Activated CD8-positive, alpha-beta memory T cell treated with anti-CD3 and anti-CD28 coated beads, Interleukin-2, amount 50 U/mL, for 48 hours (primary cell): ENCODE measurements at regions not wholly inside any gene's neighbourhood (a gene's known extent, or its start where the extent isn't known, plus 50 kb on each side); places are given as distances from the start of the nearest gene placed in this dataset.

ENCODE experiments used
- DNase-seq: peaks from one replicate; pipeline ENCODE4 v3.0.0-alpha.2; 2020

- no peak for DNase-seq
These were observed 450.0 kb downstream of the GATA3 start for GRCh38 chr10:8504499-8504898.

- no peak for DNase-seq
These were observed 452.7 kb downstream of the GATA3 start for GRCh38 chr10:8507156-8507555.

DNA sequence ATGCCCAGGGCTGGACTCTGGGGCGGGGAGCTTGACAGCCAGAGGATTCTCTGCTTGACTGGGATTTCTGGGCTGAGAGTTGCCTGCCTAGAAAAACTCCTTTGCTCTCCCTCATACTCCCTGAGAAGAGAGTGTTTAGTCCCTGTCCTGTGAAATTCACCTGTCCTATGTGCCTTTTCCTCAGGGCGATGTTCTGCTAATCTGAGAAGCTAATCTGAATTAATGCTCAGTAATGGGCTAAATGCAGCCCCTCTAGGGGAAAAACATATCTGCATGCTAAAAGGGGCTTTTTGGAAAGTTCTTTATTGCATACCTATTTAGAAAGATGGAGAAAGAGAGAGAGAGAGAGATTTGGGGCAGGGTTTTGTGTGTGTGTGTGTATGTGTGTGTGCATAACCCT lies 454.4 kb downstream of the GATA3 start:
- DNase-seq, result no peak

DNA sequence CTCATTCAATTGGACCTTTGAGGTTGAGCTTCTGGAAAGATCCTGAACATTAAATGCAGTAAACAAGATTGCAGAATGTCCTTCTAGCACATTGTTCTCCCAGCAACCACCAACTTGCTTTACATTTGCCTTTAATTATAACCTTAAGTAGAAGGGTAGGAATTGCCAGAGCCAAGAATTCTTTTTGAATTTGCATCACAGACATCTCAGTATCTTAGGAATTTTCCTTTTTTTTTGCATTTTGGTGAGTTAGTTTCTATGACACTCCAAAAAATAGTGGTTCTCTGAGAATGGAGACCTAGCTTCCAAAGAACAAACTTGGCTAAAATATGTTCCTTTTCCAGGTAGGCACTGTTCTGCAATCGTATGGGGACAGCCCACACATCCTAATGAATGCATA lies 456.0 kb downstream of the GATA3 start:
- no peak for DNase-seq

- DNase-seq, result no peak
These were observed 456.5 kb downstream of the GATA3 start for GRCh38 chr10:8511026-8511425.

- DNase-seq, result no peak
These were observed 459.0 kb downstream of the GATA3 start for GRCh38 chr10:8513155-8514147.

- DNase-seq, result no peak
These were observed 465.9 kb downstream of the GATA3 start for GRCh38 chr10:8520382-8520781.

GRCh38 chr10:8527773-8528172 lies 473.3 kb downstream of the GATA3 start:
- no peak for DNase-seq

DNA sequence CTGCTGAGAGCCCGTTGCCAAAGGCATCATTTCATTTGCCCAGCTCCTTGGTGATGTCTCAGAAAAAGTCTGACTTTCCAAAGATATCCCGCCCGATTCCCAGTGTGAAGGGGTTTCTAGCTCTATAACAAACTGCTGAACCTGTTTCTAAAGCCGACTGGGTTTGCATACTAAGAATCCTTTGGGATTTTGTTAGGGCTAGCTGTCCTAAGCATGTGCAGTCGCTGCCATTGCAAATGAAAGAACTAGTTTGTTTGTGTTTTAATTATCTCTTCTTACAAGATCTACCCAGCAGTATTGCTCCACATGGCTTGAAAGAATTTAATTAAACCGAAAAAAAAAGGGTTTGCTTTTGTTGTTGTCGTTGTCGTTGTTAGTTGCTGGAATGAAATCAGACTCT lies 476.6 kb downstream of the GATA3 start:
- no peak for DNase-seq

DNA sequence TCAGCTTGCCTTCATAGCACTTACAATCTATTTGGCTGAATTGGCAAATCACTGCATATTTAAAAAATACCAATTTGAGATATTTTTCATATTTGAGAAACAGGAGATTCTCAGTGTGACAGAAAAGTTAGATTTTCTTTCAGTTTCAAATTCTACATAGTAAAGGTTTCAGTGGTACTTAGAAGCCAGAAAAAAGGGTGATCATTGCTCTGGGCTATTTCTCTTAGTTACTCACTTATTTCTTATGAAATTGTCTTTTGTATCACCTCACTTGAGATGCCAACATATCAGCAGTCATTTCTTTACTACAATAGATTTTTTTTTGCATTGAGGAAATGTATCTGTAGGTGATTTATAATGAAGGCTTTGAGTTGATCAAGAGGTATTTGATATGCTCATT lies 478.2 kb downstream of the GATA3 start:
- no peak for DNase-seq

DNA sequence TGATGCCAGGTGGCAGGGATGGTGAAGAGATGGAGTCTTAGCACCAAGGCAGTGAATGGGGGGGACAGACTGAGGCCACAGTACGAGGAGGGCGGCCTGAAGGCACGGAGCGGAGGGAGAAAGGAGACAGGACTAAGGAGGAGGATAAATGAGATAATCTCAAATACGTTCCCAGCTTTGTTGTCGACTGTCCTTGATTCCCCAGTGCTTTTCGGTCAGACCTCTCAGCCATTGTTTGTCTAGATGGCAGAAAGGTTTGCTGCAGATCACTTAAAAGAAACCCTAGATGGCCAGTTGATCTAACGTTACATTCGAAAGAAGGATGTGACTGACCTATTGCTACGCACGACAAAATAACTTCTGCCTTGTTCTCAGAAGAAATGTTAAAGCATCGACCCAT lies 479.0 kb downstream of the GATA3 start:
- no peak for DNase-seq

- DNase-seq, result no peak
These were observed 479.6 kb downstream of the GATA3 start for GRCh38 chr10:8534096-8534495.

GRCh38 chr10:8534891-8535290 lies 480.4 kb downstream of the GATA3 start:
- no peak for DNase-seq

DNA sequence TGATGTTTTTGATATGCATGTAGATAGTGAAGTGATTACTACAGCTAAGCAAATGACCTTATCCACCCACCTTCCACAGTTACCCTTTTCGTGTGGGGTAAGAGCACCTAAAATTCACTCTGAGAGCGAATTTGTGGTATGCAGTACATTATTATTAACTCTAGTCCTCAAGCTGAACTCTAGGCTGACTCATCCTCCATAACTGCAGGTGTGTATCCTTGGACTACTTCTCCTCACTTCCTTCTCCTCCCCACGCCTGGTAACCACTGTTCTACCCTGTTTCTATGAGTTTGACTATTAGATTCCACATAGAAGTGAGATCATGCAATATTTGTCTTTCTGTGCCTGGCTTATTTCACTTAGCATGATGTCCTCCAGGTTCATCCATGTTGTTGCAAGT lies 484.6 kb downstream of the GATA3 start:
- DNase-seq, result no peak

DNA sequence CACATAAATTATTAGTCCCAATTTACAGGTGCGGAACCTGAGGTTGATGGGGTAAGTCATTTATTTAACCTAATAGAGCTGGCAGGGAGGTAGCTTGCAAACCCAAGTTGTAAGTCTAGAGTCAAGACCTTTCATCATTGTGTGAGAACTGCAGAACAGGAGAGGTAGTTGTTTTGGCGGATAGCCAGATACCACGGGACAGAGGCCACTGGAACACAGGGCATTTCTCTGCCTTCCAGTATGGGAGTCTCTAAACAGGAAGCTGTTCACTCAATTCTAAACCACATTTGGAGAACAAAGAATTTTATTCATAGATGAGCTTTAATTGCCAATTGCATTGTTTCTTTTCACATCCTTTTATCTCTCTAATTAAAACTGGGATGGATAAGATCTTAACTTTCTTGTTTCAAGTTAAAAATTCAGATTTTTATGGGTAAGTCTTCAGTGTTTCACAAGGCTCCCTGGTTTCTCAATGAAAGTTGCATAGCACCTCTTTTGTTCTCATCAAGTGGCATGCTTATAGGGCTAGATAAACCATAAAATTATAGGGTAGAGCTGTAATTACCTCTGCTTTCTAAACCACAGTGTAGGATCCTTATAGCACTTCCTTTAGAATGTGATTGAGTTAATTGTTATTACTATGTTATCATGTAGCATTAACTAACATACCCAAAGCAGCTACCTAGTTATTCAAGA lies 489.0 kb downstream of the GATA3 start:
- DNase-seq, result no peak

DNA sequence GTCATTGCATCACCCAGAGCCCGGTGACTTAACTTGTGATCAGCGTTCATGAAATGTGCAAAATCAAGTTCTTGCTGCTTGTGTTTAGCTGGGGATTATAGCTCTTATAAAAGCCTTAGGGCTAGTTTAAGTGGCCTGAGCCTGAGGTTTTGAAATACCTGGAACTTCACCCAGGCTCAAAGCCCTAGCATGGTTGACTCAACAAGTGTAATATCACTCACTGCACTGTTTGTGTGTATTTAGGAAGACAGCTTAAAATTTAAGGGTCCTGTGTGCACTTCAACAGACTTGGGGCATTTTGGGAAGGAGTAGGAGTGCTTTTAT lies 489.5 kb downstream of the GATA3 start:
- DNase-seq, result no peak

GRCh38 chr10:8544500-8544899 lies 490.0 kb downstream of the GATA3 start:
- DNase-seq, result no peak

- DNase-seq, result no peak
These were observed 500.1 kb downstream of the GATA3 start for GRCh38 chr10:8554574-8554973.

GRCh38 chr10:8556321-8556720 lies 501.8 kb downstream of the GATA3 start:
- no peak for DNase-seq

DNA sequence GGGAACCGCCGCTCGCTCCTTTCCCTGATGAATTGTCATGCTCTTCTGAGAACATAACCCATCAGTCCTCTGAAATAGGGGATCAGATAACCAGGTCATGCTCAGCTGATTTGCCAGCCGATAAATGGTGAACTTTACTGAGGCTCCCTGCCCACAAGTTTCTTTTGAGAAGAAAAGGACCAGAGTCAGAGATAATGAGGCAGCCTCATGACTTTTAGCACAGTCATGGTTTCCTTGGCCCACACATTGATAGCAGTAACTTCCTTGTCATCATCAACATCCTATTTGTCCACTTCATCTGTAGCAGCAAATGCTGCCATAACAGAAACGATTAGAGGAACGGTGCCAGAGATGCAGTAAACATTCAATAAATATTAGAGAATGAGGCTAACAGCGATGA lies 509.0 kb downstream of the GATA3 start:
- DNase-seq, result no peak

DNA sequence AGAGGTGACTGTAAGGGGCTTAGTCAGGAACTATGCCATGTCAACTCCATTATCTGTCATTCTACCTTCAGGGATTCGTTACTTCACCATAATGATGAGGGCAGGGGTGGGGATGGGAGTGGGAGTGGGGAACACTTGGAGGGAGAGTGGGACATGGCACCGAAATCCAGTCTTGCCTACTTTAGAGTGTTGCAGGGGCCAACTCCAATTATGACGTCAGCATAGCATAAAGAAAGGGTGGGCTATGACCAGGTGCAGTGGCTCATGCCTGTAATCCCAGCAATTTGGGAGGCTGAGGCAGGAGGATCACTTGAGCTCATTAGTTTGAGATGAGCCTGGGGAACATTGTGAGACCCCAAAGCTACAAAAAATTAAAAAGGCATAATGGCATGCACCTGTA lies 512.2 kb downstream of the GATA3 start:
- no peak for DNase-seq

- no peak for DNase-seq
These were observed 513.9 kb downstream of the GATA3 start for GRCh38 chr10:8568401-8568800.

DNA sequence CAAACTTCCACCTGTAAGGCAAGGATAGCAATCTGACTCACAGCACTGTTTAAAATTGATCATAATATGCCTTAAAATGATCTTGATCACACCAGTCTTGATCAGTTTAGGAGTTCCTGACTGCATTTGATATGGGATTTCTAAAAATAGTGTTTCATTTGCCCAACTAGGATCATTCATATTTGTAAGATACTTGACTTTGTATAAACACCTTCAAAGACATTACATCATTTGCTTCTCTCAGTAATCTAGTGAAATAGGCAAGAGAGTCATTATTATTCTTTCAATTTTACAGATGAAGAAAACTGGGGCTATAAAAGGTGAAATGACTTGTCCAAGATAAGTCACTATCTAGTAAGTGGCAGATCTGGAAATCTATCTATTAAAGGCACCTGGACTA lies 521.1 kb downstream of the GATA3 start:
- no peak for DNase-seq

DNA sequence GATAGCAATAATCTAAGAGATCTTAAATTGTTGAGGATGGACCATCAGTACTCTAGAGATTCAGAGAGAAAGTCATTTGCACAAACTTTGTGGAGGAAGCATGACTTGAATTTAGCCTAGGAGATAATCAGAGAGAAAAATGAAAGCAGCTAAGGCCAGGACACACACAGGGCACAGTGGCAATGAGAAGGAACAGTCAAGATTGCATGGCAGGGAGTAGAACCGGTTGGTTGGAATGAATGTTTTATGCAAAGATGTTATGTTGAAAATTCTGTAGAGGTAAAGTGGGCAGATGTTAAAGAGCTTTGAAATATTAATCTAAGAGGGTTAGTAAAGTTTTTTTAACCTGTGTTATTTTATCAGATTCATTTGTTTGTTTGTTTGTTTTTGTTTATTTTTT lies 521.8 kb downstream of the GATA3 start:
- no peak for DNase-seq

GRCh38 chr10:8576911-8577310 lies 522.4 kb downstream of the GATA3 start:
- no peak for DNase-seq
